ENCODE measurements at regions not wholly inside any gene's neighbourhood (a gene's known extent, or its start where the extent isn't known, plus 50 kb on each side); places are given as distances from the start of the nearest gene placed in this dataset.
"Not testable (repeated sequence)": the region's sequence is repeated elsewhere in the genome, so short reads cannot be mapped to it uniquely, and the experiment has no call there.

DNA sequence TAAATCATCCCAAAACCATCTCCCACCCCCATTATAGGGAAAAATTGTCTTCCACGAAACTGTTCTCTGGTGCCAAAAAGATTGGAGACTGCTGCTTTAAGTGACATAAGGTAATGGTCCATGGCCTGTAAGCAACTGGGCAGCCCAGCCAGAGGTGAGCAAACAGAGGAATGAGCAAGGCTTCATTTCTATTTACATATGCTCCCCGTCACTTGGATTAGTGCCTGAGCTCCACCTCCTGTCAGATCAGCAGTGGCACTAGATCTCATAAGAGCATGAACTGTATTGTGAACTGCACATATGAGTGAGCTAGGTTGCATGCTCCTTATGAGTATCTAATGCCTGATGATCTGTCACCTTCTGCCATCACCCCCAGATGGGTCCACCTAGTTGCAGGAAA lies 1159.8 kb upstream of the ALCAM start:
- Histone ChIP-seq H3K9me3 (no peaks in the 10 kb centered on the region), H3K36me3 (no peaks in the 10 kb centered on the region), H3K27ac (no peak overlapping the region), H3K4me1 (ENCODE audit: control insufficient read depth in 1 of 2, low read depth in 2 of 2) (no peaks in the 10 kb centered on the region), H3K27me3 (replicated peaks; ENCODE audit: insufficient read depth) (no peaks in the 10 kb centered on the region), H3K4me3 (no peak overlapping the region)
- TF ChIP-seq, protein P1, sequence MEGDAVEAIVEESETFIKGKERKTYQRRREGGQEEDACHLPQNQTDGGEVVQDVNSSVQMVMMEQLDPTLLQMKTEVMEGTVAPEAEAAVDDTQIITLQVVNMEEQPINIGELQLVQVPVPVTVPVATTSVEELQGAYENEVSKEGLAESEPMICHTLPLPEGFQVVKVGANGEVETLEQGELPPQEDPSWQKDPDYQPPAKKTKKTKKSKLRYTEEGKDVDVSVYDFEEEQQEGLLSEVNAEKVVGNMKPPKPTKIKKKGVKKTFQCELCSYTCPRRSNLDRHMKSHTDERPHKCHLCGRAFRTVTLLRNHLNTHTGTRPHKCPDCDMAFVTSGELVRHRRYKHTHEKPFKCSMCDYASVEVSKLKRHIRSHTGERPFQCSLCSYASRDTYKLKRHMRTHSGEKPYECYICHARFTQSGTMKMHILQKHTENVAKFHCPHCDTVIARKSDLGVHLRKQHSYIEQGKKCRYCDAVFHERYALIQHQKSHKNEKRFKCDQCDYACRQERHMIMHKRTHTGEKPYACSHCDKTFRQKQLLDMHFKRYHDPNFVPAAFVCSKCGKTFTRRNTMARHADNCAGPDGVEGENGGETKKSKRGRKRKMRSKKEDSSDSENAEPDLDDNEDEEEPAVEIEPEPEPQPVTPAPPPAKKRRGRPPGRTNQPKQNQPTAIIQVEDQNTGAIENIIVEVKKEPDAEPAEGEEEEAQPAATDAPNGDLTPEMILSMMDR (IDR thresholded peaks at IDR 0.05) = no peak
- ATAC-seq (ENCODE audit: insufficient number of reproducible peaks, low FRiP score, low read depth) (no peak), DNase-seq (ENCODE audit: low spot score) (no peak)

DNA sequence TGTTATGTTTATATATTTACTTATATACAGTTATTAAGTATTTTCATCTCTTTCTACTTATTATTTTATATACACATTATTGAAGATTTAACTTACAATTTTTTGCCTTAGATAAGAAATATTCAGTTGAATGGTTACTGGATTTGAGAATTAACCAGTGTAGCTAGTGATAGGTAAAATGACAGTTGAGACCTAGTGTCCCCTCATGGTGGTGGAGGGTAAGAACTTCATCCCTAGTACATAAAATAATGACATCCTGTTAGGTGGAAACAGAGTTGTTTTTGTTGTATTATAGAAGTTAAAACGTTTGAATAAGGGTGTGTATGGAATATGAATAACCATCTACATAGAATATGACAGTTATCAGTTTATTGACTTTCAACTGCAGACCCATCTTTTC lies 1152.4 kb upstream of the ALCAM start:
- Histone ChIP-seq H3K27me3 (replicated peaks; ENCODE audit: insufficient read depth) (no peaks in the 10 kb centered on the region), H3K27ac (no peak overlapping the region), H3K9me3 (no peaks in the 10 kb centered on the region), H3K4me1 (ENCODE audit: control insufficient read depth in 1 of 2, low read depth in 2 of 2) (no peaks in the 10 kb centered on the region), H3K4me3 (no peak overlapping the region), H3K36me3 (no peaks in the 10 kb centered on the region)
- ATAC-seq (ENCODE audit: insufficient number of reproducible peaks, low FRiP score, low read depth) (no peak), DNase-seq (ENCODE audit: low spot score) (no peak)
- TF ChIP-seq, protein P1 (IDR thresholded peaks at IDR 0.05) = no peak

DNA sequence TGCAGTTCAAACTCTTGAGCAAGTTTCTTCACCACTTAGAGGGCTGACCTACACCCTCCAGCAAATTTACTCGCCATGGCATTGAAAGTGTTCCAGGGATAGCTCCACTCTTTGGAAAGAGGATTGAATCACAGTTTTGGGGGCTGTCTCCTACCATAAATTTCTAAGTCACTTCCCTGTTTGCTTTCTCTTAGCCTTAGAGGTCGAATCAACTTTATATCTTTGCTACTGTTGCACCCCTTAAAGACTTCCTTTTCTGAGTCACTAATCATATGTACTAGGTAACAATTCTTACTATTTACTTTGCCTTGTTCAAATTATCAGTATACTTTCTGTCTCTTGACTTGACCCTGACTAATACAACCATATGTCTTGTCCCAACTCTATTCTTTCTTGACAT lies 1151.8 kb upstream of the ALCAM start:
- no peak overlapping the region for H3K27ac ChIP-seq

DNA sequence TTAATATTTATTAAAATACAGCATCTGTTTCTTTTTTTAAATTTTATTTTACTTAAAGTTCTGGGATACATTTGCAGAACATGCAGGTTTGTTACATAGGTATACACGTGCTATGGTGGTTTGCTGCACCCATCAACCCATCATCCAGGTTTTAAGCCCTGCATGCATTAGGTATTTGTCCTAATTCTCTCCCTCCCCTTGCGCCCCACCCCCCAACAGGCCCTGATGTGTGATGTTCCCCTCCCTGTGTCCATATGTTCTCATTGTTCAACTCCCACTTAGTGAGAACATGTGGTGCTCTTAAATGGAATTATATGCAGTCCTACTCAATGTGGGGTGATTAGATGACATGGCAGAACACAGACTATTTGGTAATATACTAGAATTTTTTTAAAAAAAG lies 1147.7 kb upstream of the ALCAM start:
- H3K9me3 ChIP-seq; H3K4me1 ChIP-seq (ENCODE audit: control insufficient read depth in 1 of 2, low read depth in 2 of 2); H3K27ac ChIP-seq; H3K4me3 ChIP-seq; ATAC-seq (ENCODE audit: insufficient number of reproducible peaks, low FRiP score, low read depth); H3K27me3 ChIP-seq (replicated peaks; ENCODE audit: insufficient read depth); DNase-seq (ENCODE audit: low spot score); H3K36me3 ChIP-seq: not testable (repeated sequence)

More for the DNA sequence above, 1151.8 kb upstream of the ALCAM start:
- H3K4me1 ChIP-seq (ENCODE audit: control insufficient read depth in 1 of 2, low read depth in 2 of 2) = no peaks in the 10 kb centered on the region
- DNase-seq (ENCODE audit: low spot score) (no peak), ATAC-seq (ENCODE audit: insufficient number of reproducible peaks, low FRiP score, low read depth) (no peak)
- TF ChIP-seq, protein P1 (IDR thresholded peaks at IDR 0.05) = no peak
- H3K4me3 ChIP-seq = no peak overlapping the region
- H3K9me3 ChIP-seq = no peaks in the 10 kb centered on the region
- H3K36me3 ChIP-seq = no peaks in the 10 kb centered on the region
- H3K27me3 ChIP-seq (replicated peaks; ENCODE audit: insufficient read depth) = no peaks in the 10 kb centered on the region

DNA sequence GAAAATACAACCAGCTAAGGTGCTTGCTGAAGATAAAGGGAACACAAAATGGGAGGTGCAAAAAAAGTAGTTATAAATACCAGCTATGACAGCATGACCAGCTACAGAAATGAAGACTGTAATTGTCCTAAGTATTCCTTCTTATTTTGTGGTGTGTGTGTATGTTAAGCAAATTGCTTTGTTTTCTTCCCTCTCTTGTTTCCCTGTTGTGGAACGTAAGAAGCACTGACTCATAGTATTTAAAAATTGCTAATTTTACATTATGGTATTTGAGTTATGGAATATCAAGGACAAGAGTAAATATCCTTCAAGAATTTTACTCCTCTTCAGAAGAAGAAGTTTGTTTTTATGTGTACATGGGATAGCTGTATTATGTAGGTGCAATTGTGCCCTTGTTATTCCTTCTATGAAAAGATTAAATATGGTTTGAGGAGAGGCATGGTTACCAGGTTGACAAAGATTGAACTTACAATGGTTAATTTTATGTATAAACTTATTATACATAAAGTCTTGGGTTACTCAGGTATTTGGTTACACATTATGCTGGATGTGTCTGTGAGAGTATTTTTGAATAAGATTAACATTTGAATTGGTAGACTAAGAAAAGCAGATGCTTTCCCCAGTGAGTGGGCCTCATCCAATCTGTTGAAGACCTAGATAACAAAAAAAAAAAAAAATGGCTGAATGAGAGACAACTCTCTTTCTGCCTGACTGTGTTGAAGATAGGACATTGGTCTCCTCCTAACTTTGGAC lies 1132.1 kb upstream of the ALCAM start:
- ATAC-seq (ENCODE audit: insufficient number of reproducible peaks, low FRiP score, low read depth) = no peak
- no peak overlapping the region for H3K4me3 ChIP-seq

More for the DNA sequence above, 1132.1 kb upstream of the ALCAM start:
- Histone ChIP-seq H3K4me1 (ENCODE audit: control insufficient read depth in 1 of 2, low read depth in 2 of 2) (no peaks in the 10 kb centered on the region), H3K27ac (no peak overlapping the region), H3K9me3 (no peaks in the 10 kb centered on the region), H3K36me3 (no peaks in the 10 kb centered on the region), H3K27me3 (replicated peaks; ENCODE audit: insufficient read depth) (no peaks in the 10 kb centered on the region)
- no peak for DNase-seq (ENCODE audit: low spot score)
- TF ChIP-seq, protein P1 (IDR thresholded peaks at IDR 0.05) = no peak

All from thoracic aorta (tissue), 2 donors.